ENCODE measurements at regions not wholly inside any gene's neighbourhood (a gene's known extent, or its start where the extent isn't known, plus 50 kb on each side); places are given as distances from the start of the nearest gene placed in this dataset.
A peak's percentile ranks its signal among the peaks of the same experiment; 100 is the strongest.

DNA sequence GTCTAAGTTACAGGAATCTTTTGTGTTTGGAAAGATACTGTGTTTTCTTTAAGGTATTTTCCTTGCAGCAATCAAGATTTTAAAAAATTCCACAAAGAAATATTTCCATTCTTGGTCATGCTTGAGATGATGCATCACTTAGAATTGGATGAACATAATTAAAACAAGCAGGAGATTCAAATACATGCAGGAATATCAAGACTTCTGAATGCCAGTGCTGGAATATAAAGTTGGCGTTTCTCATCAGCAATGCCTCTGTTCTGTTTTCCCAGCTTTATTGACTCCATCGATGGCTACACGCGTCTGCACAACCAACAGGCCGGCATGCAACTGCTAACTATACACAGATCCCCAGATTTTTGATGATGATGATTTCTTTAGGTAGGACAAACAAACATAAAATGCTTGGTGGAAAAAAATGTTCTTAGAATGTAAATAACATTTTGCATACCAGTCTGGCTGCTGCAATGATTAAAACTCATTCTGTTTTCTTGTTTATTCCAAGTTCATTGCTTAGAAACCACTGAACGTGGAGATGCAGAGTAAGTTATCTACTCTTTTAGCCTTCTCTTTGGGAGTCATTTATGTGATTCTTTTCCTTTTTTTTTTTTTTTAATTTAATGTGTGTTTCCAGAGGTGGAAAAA lies 91.3 kb upstream of the FAM171A1 start:
- no peak for DNase-seq

- no peak for DNase-seq
Observed at GRCh38 chr10:15461353-15462108, 90.4 kb upstream of the FAM171A1 start.

DNA sequence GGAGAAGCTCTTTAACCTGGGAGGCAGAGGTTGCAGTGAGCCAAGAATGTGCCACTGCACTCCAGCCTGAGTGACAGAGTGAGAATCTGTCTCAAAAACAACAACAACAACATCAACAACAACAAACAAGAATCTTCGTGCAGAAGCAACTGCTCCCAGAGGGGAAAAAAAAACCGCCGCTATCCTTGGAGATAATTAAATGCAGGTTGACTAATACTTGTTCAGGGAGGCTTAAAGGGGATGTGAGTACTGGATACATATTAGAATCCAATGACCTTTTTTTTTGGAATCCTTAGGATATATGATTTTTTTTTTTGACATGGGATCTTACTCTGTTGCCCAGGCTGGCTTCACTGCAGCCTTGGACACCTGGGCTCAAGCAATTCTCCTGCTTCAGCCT lies 89.6 kb upstream of the FAM171A1 start:
- DNase-seq, result no peak

DNA sequence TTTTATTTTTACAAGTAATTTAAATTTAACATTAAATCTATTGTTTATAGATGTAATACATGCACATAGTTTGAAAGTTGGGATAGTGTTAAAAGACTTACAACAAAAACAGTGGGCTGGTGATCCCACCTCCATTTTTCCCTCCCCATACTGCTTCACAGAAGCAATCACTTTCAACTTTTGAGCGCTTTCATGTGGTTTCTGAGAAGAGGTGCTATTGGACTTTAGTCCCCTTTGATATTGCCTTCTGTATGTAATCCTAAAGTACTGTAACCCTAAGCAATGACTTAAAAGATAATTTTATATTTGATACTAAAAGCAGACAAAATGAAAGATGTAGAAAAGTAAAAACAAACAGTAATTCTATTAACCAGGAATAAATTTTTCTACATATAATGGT lies 88.1 kb upstream of the FAM171A1 start:
- no peak for DNase-seq

DNA sequence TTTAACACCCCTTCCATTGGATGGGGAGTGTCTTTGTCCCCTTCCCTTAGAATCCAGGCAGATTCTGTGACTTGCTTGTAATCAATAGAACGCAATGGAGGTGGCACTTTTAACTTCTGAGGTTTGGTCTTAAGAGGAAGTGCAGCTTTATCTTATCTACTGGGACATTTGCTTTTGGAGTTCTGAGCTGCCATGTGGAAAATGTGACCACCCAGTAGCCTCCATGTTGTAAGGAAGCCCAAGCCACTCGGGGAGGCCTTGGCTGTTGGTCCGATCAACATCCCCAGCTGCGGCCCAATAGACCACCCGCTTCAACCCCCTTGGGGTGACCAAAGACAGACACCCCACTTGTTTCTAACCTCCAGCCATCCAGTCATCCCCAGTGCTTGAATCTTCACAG lies 86.3 kb upstream of the FAM171A1 start:
- no peak for DNase-seq

- no peak for DNase-seq
Observed at GRCh38 chr10:15455456-15455855, 84.4 kb upstream of the FAM171A1 start.

DNA sequence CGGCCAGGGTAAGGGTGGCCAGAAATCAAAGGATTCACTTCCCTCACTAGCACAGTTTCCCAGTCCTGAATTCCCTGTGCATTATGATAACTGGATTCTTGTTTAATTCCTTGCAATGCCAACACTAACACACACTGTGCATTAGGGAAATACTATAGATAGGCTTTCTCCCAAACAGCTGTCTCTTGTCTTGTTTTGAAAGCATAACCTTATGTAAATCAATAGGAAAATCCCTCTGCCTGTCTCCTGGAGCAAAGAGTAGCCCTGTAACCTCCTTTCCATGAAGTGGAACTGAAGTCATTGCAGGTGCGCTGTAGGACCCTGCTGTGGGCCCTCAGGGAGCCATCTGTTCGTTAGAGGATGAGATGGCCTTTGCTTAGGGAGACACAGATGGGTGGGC lies 82.8 kb upstream of the FAM171A1 start:
- no peak for DNase-seq

DNA sequence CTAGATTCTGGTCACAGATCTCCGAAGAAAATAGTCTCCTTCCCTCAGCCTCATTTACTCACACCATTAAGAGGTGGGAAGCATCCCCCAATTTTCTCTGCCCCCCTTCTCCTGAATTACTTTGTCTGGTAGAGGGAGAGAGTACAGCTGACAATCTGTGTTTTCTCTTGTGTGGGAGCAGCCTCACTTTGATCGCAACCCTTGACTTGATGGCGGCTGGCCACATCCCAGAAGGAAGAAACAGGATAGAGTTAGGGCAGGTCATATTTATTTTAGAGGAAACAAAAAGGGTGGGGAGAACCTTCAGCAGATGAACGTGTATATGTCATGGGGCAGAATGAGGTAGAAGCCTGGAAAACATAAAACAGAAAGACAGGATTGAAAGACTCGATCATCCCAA lies 82.4 kb upstream of the FAM171A1 start:
- no peak for DNase-seq

- no peak for DNase-seq
Observed at GRCh38 chr10:15452545-15452944, 81.5 kb upstream of the FAM171A1 start.

DNA sequence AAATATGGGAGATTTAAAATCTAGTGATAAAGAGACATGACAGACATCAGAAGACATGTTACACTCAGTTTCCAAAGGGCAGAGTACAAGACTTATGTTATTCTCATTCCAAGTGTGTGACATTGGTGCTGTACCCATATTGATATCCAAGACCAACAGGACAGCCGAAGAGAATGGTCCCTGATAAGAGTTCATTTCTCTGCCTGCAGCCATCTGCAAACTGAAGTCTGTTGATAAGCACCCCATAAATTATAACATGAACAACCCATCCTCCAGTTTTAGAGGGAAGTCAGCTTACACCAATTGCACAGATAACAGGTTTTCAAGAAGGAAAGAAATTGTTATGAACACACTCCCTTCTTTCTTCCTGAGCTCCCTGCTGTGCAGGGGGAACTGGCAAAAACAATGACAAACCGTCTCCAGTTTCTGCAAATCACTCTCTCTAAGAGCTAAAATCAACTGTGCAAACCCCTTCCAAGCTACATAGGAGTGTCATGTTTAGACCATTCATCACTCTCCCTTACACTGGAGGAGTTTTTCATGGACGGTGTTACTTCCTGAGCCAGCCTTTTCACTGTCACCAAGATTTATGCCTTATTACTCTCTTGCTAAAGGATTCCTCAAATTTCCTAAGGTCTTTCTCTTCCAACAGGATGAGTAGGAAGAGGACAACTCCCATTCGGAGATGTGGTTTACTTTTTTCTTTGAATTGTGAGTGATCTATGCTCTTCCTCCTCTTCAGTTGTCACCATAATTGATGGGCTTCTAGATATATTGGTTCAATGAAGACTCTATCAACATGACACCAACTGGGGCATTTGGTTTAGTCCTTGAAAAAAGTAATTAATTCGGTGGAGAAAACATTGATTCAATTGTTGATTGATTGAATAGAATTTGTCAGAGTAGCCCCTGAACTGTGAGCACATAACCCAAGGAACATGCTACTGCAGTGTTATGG lies 80.3 kb upstream of the FAM171A1 start:
- no peak for DNase-seq

DNA sequence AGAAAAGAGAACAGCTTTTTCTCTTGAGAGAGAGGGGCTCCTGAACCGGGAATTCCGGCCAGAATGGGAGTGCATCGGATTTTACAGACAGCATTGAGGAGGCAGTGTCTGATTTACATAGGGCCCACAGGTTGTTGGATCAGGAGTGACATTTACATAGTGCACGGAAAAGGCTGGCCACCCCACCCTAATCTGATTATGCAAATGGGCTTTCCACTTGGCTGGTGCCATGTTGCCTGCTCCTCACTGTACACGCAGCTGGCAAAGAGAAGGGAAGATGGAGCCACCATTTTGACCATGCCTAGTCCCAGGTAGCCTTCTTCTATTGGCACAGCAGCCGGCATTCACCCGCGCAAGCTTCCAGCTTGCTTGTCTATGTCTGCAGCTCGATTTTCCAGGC lies 77.5 kb upstream of the FAM171A1 start:
- DNase-seq, result no peak

DNA sequence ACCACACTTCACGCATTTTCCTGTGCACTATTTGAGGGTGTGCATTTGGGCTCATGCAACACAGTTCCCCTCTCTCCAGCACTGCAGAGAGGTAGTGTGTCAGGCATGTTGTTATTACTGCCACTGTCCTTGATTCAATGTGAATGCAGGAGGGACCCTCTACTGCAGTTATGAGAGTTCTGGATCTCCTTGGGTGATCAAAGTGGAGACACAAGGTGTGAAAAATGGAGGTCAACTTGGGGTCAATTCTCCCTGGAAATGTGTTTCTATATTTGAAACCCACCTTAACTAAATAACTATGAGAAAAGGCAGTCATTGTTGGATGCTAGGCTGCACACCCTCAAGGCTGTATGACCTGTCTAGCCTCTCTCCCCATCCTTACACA lies 73.9 kb upstream of the FAM171A1 start:
- DNase-seq, result no peak

- no peak for DNase-seq
Observed at GRCh38 chr10:15444105-15445005, 73.3 kb upstream of the FAM171A1 start.

DNA sequence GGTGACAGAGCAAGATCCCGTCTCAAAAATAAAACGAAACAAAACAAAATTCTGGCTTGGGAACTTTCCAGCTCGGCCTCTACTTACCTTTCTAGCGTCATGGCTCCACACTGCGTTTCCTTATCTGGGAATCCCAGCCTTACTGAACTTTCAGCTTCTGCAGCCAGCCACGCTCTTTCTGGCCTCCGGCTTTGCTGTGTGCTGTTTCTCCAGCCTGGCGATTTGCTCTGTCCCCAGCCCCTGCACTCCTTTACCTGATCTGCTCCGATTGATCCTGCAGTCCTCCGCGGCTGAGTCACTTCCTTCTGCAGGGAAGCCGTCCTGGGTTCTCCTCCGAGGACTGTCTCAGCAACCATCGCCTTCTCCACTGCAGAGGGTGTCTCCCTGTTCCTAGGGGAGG lies 71.0 kb upstream of the FAM171A1 start:
- no peak for DNase-seq

GRCh38 chr10:15440204-15440711 lies 69.2 kb upstream of the FAM171A1 start:
- DNase-seq, result no peak

- DNase-seq, result no peak
Observed at GRCh38 chr10:15439341-15439842, 68.3 kb upstream of the FAM171A1 start.

- no peak for DNase-seq
Observed at GRCh38 chr10:15436696-15437095, 65.6 kb upstream of the FAM171A1 start.

GRCh38 chr10:15433850-15434537 lies 62.9 kb upstream of the FAM171A1 start:
- peak; percentile 34 for DNase-seq

DNA sequence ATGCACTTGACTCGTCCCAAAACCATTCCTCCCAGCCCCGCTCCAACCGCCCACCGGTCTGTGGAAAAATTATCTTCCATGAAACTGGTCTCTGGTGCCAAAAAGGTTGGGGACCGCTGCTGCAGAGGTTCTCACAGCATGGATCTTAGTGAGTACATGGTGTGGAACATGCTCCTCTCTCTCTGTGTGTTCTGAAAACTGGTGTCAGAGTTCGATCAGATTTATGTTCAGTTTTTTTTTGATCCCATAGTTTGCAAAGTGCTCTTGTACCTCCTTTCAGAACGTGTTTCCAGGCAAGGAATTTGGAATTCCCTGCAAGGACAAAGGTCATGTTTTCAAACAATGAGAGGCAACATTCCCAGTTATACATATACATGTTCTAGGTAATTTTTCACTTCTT lies 61.2 kb upstream of the FAM171A1 start:
- no peak for DNase-seq

- DNase-seq, result no peak
Observed at GRCh38 chr10:15430969-15431771, 60.1 kb upstream of the FAM171A1 start.

GRCh38 chr10:15428681-15429080 lies 57.6 kb upstream of the FAM171A1 start:
- no peak for DNase-seq
